Breast epithelium (tissue), 3 donors: ENCODE measurements at regions not wholly inside any gene's neighbourhood (a gene's known extent, or its start where the extent isn't known, plus 50 kb on each side); places are given as distances from the start of the nearest gene placed in this dataset.

Experiments used
- POLR2A ChIP-seq: fragments of 450-650 bp; IDR thresholded peaks from one replicate; pipeline ENCODE4 v1.6.1; 2016; ENCODE audit warnings: antibody characterized with exemption, mild to moderate bottlenecking, moderate library complexity
- POLR2AphosphoS5 ChIP-seq, 3 donors: sonication (generic); formaldehyde crosslinking; IDR thresholded peaks; one replicate each; pipeline ENCODE4 v1.6.1; 2017; ENCODE audit warnings: antibody characterized with exemption in 3 of 3
- TF ChIP-seq, protein P1 (sequence below), 3 donors: fragments of 450-650 bp; IDR thresholded peaks; one replicate each; pipeline ENCODE4 v1.5.1; 2016 to 2017; ENCODE audit warnings: antibody characterized with exemption in 3 of 3, mild to moderate bottlenecking in 3 of 3, moderate library complexity in 3 of 3

DNA sequence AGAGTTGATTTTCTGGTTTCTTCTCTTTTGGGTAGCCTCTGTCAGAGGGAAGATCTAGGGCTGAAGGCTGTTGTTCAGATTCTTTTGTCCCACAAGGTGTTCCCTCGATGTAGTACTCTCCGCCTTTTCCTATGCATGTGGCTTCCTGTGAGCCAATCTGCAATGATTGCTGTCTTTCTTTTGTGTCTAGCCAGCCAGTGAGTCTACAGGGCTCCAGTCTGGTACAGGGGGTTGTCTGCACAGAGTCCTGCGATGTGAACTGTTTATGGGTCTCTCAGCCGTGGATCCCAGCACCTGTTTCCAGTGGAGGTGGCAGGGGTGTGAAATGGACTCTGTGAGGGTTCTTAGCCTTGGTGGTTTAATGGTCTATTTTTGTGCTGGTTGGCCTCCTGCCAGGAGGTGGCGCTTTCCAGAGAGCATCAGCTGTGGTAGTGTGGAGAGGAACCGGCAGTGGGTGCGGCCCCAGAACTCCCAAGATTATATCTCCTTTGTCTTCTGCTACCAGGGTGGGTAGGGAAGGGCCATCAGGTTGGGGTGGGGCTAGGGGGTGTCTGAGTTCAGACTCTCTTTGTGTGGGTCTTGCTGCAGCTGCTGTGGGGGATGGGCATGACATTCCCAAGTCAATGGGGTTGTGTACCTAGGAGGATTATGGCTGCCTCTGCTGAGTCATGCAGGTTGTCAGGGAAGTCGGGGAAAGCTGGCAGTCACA is 81.3 kb upstream of the C21orf91 start:
- TF ChIP-seq, protein P1, sequence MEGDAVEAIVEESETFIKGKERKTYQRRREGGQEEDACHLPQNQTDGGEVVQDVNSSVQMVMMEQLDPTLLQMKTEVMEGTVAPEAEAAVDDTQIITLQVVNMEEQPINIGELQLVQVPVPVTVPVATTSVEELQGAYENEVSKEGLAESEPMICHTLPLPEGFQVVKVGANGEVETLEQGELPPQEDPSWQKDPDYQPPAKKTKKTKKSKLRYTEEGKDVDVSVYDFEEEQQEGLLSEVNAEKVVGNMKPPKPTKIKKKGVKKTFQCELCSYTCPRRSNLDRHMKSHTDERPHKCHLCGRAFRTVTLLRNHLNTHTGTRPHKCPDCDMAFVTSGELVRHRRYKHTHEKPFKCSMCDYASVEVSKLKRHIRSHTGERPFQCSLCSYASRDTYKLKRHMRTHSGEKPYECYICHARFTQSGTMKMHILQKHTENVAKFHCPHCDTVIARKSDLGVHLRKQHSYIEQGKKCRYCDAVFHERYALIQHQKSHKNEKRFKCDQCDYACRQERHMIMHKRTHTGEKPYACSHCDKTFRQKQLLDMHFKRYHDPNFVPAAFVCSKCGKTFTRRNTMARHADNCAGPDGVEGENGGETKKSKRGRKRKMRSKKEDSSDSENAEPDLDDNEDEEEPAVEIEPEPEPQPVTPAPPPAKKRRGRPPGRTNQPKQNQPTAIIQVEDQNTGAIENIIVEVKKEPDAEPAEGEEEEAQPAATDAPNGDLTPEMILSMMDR (IDR thresholded peaks at IDR 0.05), result no peak
- TF ChIP-seq POLR2AphosphoS5 (IDR thresholded peaks at IDR 0.05) (no peak), POLR2A (no peak)
